GM18951 (cell line): ENCODE measurements at regions not wholly inside any gene's neighbourhood (a gene's known extent, or its start where the extent isn't known, plus 50 kb on each side); places are given as distances from the start of the nearest gene placed in this dataset.

Experiments used
- POLR2A ChIP-seq: IDR thresholded peaks from 4 replicates; pipeline ENCODE4 v1.6.1; 2011; ENCODE audit warnings: mild to moderate bottlenecking; ENCODE audit not compliant: insufficient read length, insufficient read depth; ENCODE audit errors: extremely low read depth
- in situ Hi-C: fragments of 300-500 bp; cut with MboI; formaldehyde crosslinking; loops from one replicate; pipeline ENCODE4 v1.12.0; 2022; ENCODE audit warnings: low sequenced_read_pairs, mixed read lengths, inconsistent platforms; ENCODE audit not compliant: unreplicated experiment

DNA sequence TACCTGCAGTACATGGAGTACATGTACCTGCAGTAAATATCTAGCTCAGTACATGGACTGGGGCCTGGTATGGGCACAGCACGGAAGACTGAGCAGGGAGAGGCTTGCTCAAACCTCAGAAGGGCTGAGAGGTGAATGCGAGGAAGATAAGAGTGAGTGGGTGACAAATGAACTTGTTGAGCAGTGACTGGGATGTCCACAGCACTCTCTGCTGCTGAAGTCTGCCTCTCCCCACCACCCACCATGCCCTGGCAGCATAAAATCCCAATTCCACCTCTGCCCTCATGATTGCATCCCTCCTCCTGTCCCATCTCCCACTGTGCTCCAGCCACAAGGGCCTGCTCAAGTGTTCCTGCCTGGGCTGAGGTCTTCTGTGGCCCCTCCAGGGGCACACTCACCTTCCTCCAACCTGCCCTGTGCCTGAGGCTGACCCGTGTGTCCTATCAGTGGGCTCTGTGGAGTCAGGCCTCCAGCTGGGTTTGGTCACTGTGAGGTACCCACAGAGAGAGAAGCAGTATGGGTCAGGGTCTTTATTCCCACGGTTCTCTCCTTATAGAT lies 114.2 kb downstream of the FOXD2 start:
- in situ Hi-C loops = no loop called here
- no peak for TF ChIP-seq POLR2A

DNA sequence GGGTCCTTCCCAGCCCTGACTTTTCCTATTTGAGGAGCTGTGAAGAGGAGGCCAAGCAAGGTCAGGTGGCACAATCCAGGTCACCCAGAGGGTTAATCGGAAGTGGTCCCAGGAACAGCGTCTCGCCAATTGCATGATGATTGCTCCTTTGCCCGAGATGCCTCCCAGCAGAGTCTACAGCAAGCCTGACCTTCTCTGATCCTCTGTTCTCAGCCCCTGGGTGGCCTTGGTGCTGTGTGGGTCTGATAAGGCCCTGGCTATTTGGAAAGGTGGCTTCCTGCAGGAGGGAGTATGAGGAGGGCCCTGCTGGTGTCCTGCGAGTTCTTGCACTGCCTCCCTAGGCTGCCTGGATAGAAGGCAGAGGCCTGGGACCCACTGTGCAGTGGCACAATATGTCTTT lies 116.2 kb downstream of the FOXD2 start:
- no peak for TF ChIP-seq POLR2A
- in situ Hi-C loops = no loop called here

DNA sequence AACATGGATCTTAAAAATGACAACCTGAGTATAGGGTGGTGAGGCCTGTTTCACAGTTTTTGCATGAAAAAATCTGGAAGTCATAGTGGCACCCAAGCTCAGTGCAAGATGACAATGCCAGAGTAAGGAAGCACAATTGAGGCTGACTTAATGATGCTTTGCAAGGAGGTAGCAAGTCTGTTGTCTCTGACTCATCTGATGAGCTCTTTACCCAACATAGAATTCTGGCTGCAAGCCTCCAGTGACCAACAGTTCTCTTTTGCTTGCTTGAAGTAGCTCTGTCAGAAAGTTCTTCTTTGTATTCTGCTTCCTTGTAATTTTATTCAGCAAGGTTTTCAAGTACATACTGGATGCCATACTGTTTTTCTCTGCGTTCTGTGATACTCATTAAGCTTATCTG lies 117.1 kb downstream of the FOXD2 start:
- TF ChIP-seq POLR2A = no peak
- in situ Hi-C loops = no loop called here

DNA sequence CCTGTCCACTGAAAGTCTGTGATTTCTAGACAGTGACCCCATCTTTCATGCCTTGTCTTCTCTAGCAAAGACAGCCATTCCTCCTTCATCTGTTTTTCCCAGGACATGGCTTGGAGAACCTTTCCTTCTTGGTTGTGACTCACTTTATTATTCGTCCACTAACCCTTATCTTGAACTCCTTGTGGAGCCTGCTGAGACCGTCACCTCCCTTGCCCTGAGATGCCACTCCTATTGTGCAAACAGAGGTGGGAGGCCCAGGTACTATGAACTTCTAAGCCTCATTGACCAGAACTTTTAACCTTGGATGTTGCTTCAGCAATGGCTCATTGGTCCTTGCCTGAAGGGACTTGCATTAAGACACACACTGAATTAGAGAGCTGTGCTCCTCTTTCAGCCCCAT lies 117.5 kb downstream of the FOXD2 start:
- TF ChIP-seq POLR2A = no peak
- in situ Hi-C loops = no loop called here

DNA sequence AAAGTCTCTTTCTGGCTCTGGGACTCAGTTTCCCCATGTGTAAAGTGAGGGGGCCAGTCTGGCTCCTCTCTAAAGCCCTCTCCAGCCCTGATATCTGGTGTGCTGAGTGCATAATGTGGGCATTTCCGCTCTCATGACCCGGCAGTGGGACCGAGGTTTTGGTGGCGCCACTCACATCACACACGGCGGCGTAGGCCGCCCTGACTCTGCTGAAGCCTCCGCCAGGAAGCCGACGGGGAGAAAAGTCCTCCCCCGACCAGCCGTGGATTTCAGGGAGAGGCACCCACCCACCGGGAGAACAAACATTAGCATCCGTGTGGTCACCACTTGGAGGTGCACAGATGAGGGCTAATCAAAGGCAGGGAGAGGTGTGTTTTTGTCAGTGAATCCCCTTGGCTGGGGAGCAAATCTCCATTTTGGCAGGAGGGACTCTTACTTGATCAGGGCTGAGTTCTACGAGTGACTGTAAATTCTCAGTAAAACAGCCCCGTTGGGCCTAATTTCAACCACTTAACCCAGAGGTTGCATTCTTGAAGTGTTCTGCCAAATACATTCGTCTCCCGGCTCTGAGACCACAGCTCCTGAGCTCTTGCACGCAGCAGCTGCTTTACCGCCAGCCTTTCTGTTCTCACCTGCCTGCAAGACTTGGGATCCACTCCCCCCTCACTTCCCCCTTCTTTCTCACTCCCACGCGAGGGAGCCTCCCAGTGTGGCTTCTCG lies 118.2 kb downstream of the FOXD2 start:
- no peak for TF ChIP-seq POLR2A
- in situ Hi-C loops = no loop called here

DNA sequence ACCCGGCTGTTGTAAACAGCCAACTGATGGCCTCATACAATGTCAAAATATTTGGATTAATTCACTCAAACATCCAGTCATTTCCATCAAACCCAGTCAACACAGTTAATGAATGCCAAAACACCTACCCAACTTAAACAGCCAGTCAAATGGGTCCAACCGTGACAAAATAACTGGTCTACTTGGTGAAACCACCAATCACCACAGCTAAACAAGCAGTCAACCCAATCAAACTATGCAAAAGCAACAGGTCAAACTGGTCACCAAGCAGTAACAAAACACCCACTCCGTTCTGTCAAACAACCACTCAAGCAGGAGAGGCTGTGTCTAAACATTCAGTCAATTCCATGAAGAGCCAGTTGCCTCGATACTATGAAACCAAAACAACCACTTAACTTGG lies 119.2 kb downstream of the FOXD2 start:
- TF ChIP-seq POLR2A = no peak
- in situ Hi-C loops = no loop called here

DNA sequence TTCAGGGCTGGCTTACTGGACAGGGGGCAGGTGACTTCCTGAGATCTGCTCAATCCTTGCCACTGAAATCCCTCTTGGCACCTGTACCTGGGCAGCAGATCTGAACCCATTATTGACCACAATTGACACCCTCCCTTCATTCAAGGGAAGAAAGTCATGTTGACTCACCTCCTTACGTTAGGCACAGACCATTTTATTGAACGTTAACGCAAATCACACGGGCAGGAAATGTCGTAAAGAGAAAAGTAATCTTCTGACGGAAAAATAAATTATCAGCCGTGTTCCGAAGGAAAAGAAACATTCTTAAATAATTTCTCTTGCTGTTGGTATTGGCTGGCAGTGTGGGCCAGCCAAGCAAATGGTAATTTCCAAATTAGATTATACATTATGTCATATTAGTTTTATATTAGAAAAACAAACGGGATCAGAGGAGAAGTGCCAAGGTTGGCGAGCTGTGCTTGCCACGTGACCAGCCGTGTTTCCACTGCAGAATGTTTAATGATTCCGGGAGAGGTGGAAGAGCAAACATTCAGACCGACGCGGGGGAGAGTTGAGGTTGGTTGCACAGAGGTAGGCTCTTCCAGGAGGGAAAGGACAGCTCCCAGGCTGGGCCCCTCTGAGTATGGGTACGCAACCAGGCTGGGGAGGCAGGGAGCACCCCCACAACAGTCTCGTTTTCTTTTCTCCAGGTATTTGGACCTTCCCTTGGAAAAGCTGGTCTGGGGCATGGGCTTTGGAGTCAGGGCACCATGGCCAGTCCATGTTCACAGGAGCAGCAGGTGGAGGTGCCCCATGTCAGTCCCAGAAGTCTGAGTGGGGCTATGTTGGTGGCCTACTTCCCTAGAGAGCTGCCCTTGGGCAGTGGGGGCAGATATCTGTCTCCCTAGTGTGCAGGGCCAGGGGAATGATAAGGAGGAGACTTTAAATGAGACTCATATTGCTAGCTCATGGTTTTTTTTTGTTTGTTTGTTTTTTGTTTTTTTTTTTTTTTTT lies 121.1 kb downstream of the FOXD2 start:
- no peak for TF ChIP-seq POLR2A
- in situ Hi-C loops = no loop called here

DNA sequence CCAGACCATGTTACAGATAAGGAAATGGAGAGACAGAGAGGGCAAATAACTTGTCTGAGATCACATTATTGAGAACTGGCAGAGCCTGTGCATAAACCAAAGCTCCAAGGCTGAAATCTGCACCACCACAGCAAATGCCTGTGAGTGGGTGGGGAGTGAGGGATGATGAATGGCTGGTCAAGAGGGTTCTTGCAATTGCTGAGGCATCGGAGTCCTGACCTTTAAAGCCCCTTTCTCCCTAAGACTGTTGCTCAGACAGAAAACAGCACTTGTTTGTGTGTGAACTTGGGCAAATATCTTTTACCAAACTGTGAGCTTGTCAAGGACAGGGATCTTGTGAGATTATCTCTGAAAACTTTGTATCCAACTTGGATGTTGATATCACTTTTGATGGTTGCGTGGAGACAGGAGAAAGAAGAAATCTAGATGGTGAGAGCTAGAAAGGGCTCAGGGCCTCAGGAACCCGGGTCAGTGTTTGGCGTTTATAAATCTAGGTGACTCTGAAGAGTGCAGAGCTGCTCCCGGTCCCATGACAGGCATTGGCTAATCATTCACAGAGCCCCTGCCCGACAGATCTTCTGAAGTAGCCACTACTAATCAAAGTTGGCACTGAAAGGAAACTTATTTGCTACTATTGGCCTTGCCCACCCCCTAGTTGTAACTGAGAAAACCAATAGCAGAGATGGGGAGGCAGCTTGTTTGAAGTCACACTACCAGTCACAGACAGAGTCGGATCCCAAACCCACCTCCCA lies 122.3 kb downstream of the FOXD2 start:
- in situ Hi-C loops = no loop called here
- TF ChIP-seq POLR2A = no peak

DNA sequence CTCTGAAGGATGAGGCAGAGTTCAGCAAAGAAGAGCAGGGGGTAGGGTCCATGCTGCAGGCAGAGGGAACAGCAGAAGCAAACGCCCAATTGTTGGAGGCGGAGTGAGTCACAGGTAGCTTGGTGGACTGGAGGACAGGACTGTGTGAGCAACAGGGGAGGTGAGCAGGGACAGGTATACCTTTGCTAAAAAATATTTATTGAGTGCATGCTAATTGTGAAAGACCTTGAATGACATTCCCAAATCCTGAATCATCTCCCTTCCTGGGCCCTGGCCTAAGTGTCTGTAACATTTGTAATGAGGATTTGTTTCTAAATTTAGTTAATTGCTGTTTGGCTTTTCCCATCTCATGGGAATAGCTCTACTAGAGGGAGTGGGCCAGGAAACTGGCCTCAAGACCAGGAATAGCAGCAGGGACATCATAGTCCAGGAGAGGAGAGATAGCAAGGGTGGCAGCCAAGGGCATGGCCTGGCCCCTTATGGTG lies 123.7 kb downstream of the FOXD2 start:
- in situ Hi-C loops = no loop called here
- TF ChIP-seq POLR2A = no peak

DNA sequence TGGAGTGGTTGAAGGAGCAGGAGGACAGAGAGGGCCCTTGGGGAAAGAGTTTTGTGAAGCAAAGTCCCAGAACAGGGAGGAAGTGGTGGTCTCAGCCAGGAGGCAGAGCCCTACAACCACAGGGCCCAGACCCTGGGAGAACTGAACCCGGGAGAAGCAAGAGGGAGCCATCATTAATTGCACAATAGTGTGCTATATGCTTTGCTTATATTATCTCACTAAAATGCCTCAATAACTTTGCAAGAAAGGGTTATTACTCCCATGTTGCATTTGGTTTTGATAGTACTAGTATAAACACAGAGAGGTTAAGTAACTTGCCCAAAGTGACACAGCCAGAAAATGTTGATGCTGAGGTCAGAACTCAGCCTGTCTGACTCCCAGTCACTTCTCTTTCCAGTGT lies 124.3 kb downstream of the FOXD2 start:
- in situ Hi-C loops = no loop called here
- TF ChIP-seq POLR2A = no peak

DNA sequence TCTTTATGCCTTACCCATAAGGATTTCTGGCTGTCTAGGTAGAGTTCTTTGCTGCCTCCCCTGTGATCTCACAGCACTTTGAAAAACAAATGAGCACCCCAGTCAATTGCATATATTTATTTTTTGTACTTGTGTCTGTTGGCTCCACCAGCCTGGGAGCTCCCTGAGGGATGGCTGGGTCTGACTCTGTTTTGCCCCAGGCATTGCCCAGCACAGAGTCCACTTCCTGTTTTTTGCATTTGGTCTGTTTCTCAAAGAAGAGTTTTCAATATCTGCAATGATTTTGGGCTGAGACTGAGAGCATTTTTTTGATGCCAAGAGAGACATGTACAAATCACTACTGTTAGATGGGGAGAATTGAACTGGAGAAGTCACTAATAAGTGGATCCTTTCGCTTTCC lies 125.0 kb downstream of the FOXD2 start:
- no peak for TF ChIP-seq POLR2A
- in situ Hi-C loops = no loop called here

DNA sequence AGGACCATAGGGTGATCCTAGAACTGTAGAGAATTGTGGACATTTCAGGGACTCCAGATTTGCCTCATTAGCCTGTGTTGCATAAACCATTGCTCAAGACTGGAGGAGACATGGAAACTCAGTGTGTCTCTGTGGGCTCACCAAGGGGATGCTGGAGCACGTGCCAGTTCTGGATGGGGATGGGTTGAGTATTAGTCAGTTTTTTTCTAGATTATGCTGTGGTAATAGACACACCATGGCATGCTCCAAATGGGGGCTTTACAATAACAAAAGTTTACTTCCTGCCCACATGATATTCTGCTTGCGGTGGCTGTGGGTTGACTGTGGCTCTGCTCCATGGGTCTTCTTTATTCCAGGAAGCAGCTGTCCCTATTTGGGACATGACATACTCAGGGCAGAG lies 125.4 kb downstream of the FOXD2 start:
- in situ Hi-C loops = no loop called here
- no peak for TF ChIP-seq POLR2A

DNA sequence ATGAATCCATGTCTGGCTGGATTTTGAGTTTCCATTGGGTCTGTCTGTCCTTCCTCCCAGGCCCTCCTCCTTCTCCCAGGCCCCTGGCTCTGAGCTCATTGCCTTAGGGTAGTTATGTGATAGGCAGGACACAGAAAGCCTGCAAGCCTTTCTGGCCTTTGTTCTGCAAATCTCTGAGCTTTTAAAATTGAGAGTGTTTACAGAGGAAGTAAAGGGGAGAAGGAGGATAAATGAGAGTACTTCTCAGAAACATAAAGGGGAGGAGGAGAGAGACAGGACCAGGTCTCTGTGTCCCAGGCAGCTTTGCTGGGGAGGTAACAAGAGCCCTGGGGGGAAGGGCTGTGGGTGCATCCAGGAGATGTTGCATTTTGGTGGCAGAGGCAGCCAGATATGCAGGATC lies 126.7 kb downstream of the FOXD2 start:
- in situ Hi-C loops = no loop called here
- no peak for TF ChIP-seq POLR2A
